Upper lobe of left lung (tissue), 4 donors: ENCODE measurements at regions not wholly inside any gene's neighbourhood (a gene's known extent, or its start where the extent isn't known, plus 50 kb on each side); places are given as distances from the start of the nearest gene placed in this dataset.

Source experiments
- EP300 ChIP-seq, 4 donors: sonication (generic); formaldehyde crosslinking; IDR thresholded peaks; one replicate each; pipeline ENCODE4 v1.5.1; 2017; ENCODE audit warnings: antibody characterized with exemption in 4 of 4, control low read depth in 2 of 4
- POLR2A ChIP-seq, 4 donors: fragments of 450-650 bp; IDR thresholded peaks; one replicate each; pipeline ENCODE4 v1.5.1; 2016 to 2017; ENCODE audit warnings: antibody characterized with exemption in 4 of 4, mild to moderate bottlenecking in 2 of 4
- POLR2AphosphoS5 ChIP-seq, 2 donors: sonication (generic); formaldehyde crosslinking; IDR thresholded peaks; one replicate each; pipeline ENCODE4 v1.5.1; 2017; ENCODE audit warnings: antibody characterized with exemption in 2 of 2
- TF ChIP-seq, protein P1 (sequence below), 6 experiments: fragments of 450-650 bp in 4 of 6; fragments of 200-600 bp in 2 of 6; sonication (generic) in 2 of 6; IDR thresholded peaks; one replicate each; pipeline ENCODE4 v1.5.1; 2016 to 2019; ENCODE audit warnings: antibody characterized with exemption in 6 of 6

DNA sequence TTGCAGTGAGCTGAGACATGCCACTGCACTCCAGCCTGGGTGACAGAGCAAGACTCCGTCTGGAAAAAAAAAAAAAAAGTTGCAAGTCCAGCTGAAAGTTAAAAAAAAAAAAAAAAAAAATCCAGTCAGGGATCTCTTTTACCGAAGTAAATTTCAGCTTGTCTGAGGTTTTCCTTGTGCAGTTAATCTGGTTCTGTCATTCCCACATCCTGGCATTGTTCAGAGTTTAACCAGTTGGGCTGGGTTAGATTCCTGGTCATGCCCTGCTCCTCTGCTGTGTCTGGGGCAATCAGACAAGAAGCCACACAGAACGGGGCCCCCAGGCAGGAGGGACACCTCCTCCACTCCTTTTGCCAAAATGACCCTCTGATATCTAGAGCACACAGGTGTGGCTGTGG, 84.1 kb upstream of the KLHL25 start:
- TF ChIP-seq POLR2AphosphoS5 (IDR thresholded peaks at IDR 0.05) (no peak), POLR2A (IDR thresholded peaks at IDR 0.05) (no peak), EP300 (IDR thresholded peaks at IDR 0.05) (no peak)
- TF ChIP-seq, protein P1, sequence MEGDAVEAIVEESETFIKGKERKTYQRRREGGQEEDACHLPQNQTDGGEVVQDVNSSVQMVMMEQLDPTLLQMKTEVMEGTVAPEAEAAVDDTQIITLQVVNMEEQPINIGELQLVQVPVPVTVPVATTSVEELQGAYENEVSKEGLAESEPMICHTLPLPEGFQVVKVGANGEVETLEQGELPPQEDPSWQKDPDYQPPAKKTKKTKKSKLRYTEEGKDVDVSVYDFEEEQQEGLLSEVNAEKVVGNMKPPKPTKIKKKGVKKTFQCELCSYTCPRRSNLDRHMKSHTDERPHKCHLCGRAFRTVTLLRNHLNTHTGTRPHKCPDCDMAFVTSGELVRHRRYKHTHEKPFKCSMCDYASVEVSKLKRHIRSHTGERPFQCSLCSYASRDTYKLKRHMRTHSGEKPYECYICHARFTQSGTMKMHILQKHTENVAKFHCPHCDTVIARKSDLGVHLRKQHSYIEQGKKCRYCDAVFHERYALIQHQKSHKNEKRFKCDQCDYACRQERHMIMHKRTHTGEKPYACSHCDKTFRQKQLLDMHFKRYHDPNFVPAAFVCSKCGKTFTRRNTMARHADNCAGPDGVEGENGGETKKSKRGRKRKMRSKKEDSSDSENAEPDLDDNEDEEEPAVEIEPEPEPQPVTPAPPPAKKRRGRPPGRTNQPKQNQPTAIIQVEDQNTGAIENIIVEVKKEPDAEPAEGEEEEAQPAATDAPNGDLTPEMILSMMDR (IDR thresholded peaks at IDR 0.05), result no peak
